HG03108 (cell line): ENCODE measurements at regions not wholly inside any gene's neighbourhood (a gene's known extent, or its start where the extent isn't known, plus 50 kb on each side); places are given as distances from the start of the nearest gene placed in this dataset.
"Not testable (repeated sequence)": the region's sequence is repeated elsewhere in the genome, so short reads cannot be mapped to it uniquely, and the experiment has no call there.

Experiments used
- ATAC-seq: cut with Tn5 transposase; IDR thresholded peaks from one replicate; pipeline ENCODE4 v1.9.1; 2021; ENCODE audit warnings: moderate library complexity; ENCODE audit not compliant: unreplicated experiment

DNA sequence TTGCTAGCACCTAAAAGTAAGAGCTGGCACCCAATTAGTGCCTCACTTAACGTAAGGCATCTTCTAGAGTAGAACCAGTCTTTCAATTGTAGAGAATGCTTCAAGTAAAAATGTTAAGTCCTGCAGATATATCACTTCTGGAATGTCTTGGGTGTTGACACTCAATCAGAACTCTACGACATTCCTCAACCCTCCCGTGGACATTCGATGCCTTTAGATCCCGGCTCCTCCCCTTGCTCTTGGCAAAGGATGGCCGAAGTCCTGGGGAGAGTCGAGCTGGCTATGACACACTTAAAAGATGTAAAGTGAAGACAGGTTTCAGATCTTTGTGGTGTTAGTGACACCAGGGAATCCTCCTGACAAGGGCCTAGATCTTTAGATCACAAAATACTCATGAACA lies 87.5 kb upstream of the ERCC6L2 start:
- ATAC-seq: no peak

GRCh38 chr9:95785209-95785608 lies 90.3 kb upstream of the ERCC6L2 start:
- no peak for ATAC-seq

DNA sequence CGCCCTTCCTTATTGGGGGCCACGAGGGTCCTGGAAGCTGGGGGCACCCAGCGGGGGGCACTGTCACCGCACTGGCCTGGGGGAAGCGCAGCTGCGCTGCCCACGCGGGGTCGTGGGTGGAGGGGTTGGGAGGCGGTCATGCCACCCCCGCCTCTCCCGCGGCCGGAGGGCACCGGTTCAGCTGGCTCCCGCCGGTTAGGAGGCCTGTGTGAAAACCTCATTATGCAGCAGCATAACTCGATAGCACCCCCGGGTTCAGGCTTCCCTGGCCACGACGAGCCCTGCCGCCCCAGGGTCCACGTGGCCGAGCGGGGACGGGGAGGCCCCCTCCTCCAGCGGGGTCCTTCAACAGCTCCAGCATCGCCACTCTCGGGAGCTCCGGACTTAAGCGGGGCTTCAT lies 91.2 kb upstream of the ERCC6L2 start:
- ATAC-seq: no peak

GRCh38 chr9:95783426-95783975 lies 92.0 kb upstream of the ERCC6L2 start:
- ATAC-seq: no peak

DNA sequence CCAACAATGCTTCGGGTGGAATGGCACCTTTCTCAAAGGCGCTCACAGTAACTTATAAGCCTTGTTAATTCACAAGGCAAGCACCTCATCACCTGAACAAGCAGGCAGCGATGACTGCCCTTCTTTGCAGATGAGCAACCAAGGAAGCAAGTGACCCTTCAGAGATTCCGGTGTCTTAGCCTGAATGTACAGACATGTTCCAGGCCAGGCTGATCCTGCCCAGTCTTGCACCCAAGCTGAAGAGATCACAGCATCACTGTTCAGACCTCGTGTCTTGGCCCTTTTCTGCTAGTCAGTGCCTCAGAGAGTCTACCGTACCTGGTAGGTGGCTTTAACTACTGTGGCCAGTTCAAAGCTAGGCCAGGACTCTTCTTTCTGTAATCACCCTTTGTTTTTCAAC lies 94.7 kb upstream of the ERCC6L2 start:
- ATAC-seq: no peak

DNA sequence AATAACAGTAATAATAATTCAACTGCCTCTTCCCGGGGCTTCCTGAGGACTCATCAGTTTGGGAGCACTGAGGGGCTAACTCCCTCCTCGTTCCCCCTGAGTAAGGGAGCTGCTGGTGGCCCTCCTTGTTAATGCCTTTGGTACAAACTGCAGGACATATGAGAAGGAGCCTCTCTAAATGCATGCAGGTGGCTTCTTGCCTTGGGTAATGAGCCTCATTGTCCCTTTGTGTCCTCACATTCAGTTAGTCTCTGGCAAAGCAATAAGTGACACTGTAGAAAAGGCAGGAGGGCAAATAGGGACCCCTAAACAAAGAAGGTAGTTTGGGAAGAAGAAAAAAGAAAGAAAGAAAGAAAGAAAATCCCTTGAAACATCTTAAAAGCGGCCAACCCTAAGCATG lies 95.4 kb upstream of the ERCC6L2 start:
- ATAC-seq: no peak

GRCh38 chr9:95779597-95779996 lies 95.9 kb upstream of the ERCC6L2 start:
- ATAC-seq: not testable (repeated sequence)

- no peak for ATAC-seq
Measured at GRCh38 chr9:95778957-95779356, 96.5 kb upstream of the ERCC6L2 start.

DNA sequence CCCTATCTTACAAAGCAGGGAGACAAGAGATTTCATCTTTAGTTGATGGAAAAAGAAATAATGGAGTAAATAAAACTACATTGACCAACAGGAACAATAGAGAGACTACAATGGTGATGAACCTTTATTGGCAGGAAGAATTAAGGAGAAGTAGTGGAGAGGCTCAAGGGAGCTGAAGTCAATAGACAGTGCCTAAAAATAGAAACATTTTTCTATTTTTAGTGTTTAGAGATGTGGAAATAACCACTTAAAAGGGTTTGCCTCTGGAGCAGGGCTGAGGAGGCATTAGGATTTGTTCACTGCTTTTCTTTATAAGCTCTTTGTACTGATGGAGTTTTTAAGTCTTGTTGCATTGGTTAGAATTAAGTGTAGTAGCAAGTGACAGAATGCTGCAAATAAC lies 98.4 kb upstream of the ERCC6L2 start:
- ATAC-seq: no peak

DNA sequence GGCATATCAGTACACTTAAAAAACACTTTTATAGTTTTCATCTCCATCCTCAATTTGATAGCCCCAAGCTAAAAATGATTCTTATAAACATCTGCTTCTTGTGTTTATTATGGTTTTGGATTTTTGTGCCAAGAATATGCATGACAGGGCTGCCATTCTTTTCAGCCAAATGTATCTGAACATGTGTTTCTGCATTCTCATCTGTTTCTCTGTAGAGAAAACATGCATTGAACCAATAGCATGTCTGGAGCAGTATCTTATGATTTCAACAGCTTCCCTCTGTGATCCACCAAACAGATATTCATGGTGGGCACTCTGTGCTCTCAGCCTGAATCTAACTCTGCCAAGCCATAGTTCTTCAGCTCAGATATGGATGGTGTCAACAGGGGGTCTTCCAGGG lies 99.3 kb upstream of the ERCC6L2 start:
- ATAC-seq: no peak

- ATAC-seq: no peak
Measured at GRCh38 chr9:95775191-95775590, 100.3 kb upstream of the ERCC6L2 start.

DNA sequence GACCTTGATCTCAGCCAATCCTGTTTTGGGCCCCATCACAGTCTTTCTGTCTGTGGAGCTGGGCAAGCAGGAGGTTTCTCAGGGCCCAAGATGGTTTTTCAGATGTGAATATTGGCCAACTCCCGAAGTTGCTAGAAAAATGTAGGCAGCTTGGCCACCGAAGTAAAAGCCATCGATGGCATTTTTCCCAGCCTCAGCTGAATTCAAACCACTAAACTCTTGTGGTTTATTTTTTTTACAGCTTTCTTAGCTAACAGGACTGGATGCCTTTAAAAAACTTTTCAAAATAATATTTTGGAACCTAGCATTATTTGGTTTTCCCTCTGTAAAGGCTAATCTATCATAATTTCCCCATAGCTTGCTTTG lies 102.5 kb upstream of the ERCC6L2 start:
- ATAC-seq: no peak

GRCh38 chr9:95772320-95773052 lies 103.0 kb upstream of the ERCC6L2 start:
- ATAC-seq: no peak

DNA sequence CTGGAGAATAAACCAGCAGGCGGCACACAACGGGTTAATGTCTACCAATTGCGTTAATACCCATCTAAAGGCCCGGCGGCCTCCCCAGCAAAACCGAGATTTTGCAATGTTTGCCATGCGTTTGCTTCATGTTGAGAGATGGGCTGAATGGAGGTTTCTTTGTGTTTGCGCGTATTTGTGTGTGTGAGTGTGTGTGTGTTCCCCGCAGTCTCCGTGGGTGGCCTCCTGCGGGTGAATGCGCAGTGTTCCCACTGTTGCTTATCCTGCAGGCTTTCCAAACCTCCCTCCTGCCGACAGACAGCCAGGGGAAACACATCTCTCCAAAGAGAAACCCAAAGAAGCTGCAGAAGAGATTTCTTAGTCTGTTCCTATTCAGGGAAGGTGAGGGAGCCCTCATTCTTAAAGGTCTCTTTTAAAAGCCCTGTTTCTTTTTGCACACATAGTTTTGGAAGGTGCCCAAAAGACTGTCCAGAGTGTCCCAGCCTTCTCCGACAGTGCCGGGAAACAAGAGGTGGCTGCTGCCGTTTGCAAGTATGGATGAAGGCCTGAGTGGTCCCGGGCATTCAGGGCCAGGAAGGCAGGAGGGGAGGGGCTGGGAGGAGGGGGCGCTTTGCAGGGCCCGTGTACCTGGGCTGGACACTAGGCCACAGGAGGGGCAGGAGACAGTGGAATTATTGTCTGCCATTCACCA lies 103.8 kb upstream of the ERCC6L2 start:
- ATAC-seq: no peak

GRCh38 chr9:95770653-95771131 lies 104.8 kb upstream of the ERCC6L2 start:
- no peak for ATAC-seq

DNA sequence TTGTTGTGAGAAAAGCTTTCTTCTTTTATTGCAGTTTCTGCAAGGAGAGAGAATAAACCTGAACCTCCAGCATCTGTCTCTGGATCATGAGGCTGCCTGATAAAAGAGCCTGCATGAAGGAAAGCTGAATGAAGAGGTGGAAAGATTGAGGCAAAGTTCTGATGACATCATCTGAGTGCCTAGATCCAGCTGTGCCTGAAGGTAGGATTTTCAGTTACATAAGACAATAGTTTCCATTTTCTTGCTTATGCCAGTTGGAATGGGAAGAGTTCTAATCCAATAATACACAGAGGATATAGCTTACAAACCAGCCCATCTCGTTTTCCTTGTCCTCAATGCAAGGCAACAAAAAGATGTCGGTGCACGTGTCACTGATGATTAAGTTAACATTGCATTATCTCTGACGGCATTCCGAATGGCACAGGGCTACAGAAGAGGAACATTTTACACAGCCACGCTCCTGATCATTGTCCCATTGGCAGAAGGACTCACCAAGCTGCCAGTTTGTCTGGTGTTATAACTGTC lies 105.5 kb upstream of the ERCC6L2 start:
- ATAC-seq: no peak

DNA sequence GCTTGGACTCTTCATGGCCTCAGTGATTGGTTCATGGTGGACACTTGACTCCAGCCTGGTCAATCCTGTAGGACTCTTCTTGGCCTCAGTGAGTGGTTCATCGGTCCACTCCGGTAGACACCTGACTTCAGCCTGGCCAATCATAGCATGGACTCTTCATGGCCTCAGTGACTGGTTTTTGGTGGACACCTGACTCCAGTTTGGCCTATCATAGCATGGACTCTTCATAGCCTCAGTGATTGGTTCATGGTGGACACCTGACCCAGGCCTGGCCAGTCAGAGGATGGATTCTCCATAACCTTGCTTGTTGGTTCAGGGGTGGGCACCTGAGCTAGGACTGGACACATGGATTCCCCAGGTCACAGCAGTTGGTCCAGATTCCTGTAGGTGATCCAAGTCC lies 106.0 kb upstream of the ERCC6L2 start:
- ATAC-seq: no peak

- ATAC-seq: no peak
Measured at GRCh38 chr9:95766906-95767305, 108.6 kb upstream of the ERCC6L2 start.

GRCh38 chr9:95764533-95765319 lies 110.8 kb upstream of the ERCC6L2 start:
- ATAC-seq: no peak

GRCh38 chr9:95763983-95764382 lies 111.5 kb upstream of the ERCC6L2 start:
- no peak for ATAC-seq

GRCh38 chr9:95763006-95763405 lies 112.5 kb upstream of the ERCC6L2 start:
- no peak for ATAC-seq
